ENCODE measurements at regions not wholly inside any gene's neighbourhood (a gene's known extent, or its start where the extent isn't known, plus 50 kb on each side); places are given as distances from the start of the nearest gene placed in this dataset.
A peak's percentile ranks its signal among the peaks of the same experiment; 100 is the strongest.

GRCh38 chr5:155919725-155920124, 407.2 kb upstream of the SGCD start:
- DNase-seq (ENCODE audit: low spot score), result no peak

GRCh38 chr5:155921621-155922020, 405.3 kb upstream of the SGCD start:
- DNase-seq (ENCODE audit: low spot score), result no peak

- no peak for DNase-seq (ENCODE audit: low spot score)
These were observed 403.2 kb upstream of the SGCD start for GRCh38 chr5:155923784-155924183.

- DNase-seq (ENCODE audit: low spot score), result no peak
These were observed 400.9 kb upstream of the SGCD start for GRCh38 chr5:155926031-155926430.

- DNase-seq (ENCODE audit: low spot score), result no peak
These were observed 400.2 kb upstream of the SGCD start for GRCh38 chr5:155926766-155927165.

GRCh38 chr5:155929112-155929511, 397.9 kb upstream of the SGCD start:
- no peak for DNase-seq (ENCODE audit: low spot score)

GRCh38 chr5:155934964-155935363, 392.0 kb upstream of the SGCD start:
- DNase-seq (ENCODE audit: low spot score), result no peak

- no peak for DNase-seq (ENCODE audit: low spot score)
These were observed 391.2 kb upstream of the SGCD start for GRCh38 chr5:155935723-155936122.

GRCh38 chr5:155936520-155937406, 390.2 kb upstream of the SGCD start:
- DNase-seq (ENCODE audit: low spot score), result no peak

GRCh38 chr5:155938051-155938450, 388.9 kb upstream of the SGCD start:
- DNase-seq (ENCODE audit: low spot score), result no peak

- DNase-seq (ENCODE audit: low spot score), result no peak
These were observed 385.6 kb upstream of the SGCD start for GRCh38 chr5:155941340-155941739.

GRCh38 chr5:155943516-155944407, 383.2 kb upstream of the SGCD start:
- DNase-seq (ENCODE audit: low spot score), result peak; percentile 34

- DNase-seq (ENCODE audit: low spot score), result no peak
These were observed 379.4 kb upstream of the SGCD start for GRCh38 chr5:155947394-155948062.

- no peak for DNase-seq (ENCODE audit: low spot score)
These were observed 378.4 kb upstream of the SGCD start for GRCh38 chr5:155948576-155948975.

- no peak for DNase-seq (ENCODE audit: low spot score)
These were observed 374.4 kb upstream of the SGCD start for GRCh38 chr5:155952486-155953089.

- no peak for DNase-seq (ENCODE audit: low spot score)
These were observed 373.6 kb upstream of the SGCD start for GRCh38 chr5:155953335-155953734.

- DNase-seq (ENCODE audit: low spot score), result no peak
These were observed 372.1 kb upstream of the SGCD start for GRCh38 chr5:155954701-155955445.

GRCh38 chr5:155957884-155958283, 369.1 kb upstream of the SGCD start:
- DNase-seq (ENCODE audit: low spot score), result no peak

- DNase-seq (ENCODE audit: low spot score), result no peak
These were observed 367.9 kb upstream of the SGCD start for GRCh38 chr5:155959082-155959481.

GRCh38 chr5:155960177-155960576, 366.8 kb upstream of the SGCD start:
- DNase-seq (ENCODE audit: low spot score), result no peak

- no peak for DNase-seq (ENCODE audit: low spot score)
These were observed 357.4 kb upstream of the SGCD start for GRCh38 chr5:155969537-155969936.

Measured in putamen (tissue), 1 donor.